Astrocyte (in vitro differentiated cells and primary cell): ENCODE measurements at regions not wholly inside any gene's neighbourhood (a gene's known extent, or its start where the extent isn't known, plus 50 kb on each side); places are given as distances from the start of the nearest gene placed in this dataset.

ENCODE experiments used
- DNase-seq: peaks from one replicate; pipeline ENCODE4 v3.0.0-alpha.2; 2010; ENCODE audit warnings: low read depth
- FAIRE-seq: peaks from 2 replicates; lab custom pipeline; 2011; peaks lifted over from hg19 to GRCh38; lab: Jason Lieb, UNC
- H2AFZ ChIP-seq: 2 replicates; pipeline ENCODE4 v1.6.0; 2012; ENCODE audit warnings: low read depth, low read length, inconsistent platforms
- H3K27ac ChIP-seq: 2 replicates; pipeline ENCODE4 v1.5.1; 2011; ENCODE audit warnings: low read depth, low read length, inconsistent platforms
- H3K27me3 ChIP-seq: 2 replicates; pipeline ENCODE4 v1.6.0; 2011; ENCODE audit warnings: low read length, inconsistent platforms; ENCODE audit not compliant: insufficient read depth
- H3K36me3 ChIP-seq: 2 replicates; pipeline ENCODE4 v1.5.1; 2011; ENCODE audit warnings: low read length, inconsistent platforms; ENCODE audit not compliant: insufficient read depth
- H3K4me1 ChIP-seq: 2 replicates; pipeline ENCODE4 v1.5.1; 2011; ENCODE audit warnings: low read length, inconsistent platforms; ENCODE audit not compliant: insufficient read depth
- H3K4me2 ChIP-seq: 2 replicates; pipeline ENCODE4 v1.6.0; 2012; ENCODE audit warnings: low read length, inconsistent platforms
- H3K4me3 ChIP-seq: 2 replicates; pipeline ENCODE4 v1.5.1; 2011; ENCODE audit warnings: low read depth, mild to moderate bottlenecking, low read length, inconsistent platforms; ENCODE audit not compliant: insufficient read depth
- H3K79me2 ChIP-seq: 2 replicates; pipeline ENCODE4 v1.6.0; 2012; ENCODE audit warnings: mild to moderate bottlenecking, low read length, inconsistent platforms; ENCODE audit not compliant: insufficient read depth
- H3K9ac ChIP-seq: 2 replicates; pipeline ENCODE4 v1.6.0; 2012; ENCODE audit warnings: mild to moderate bottlenecking, low read length, inconsistent platforms
- H3K9me3 ChIP-seq: 2 replicates; pipeline ENCODE4 v1.5.1; 2012; ENCODE audit warnings: low read depth, mild to moderate bottlenecking, low read length, inconsistent platforms; ENCODE audit not compliant: insufficient read depth
- H4K20me1 ChIP-seq: 2 replicates; pipeline ENCODE4 v1.6.0; 2012; ENCODE audit warnings: low read length, inconsistent platforms; ENCODE audit not compliant: insufficient read depth
- H3K27ac Mint-ChIP-seq: one replicate; pipeline ENCODE4 v1.8.0; 2021; ENCODE audit warnings: mild to moderate bottlenecking, mixed read lengths; ENCODE audit not compliant: unreplicated experiment
- H3K27me3 Mint-ChIP-seq: one replicate; pipeline ENCODE4 v1.8.0; 2021; ENCODE audit warnings: low read depth, mixed read lengths; ENCODE audit not compliant: unreplicated experiment
- H3K36me3 Mint-ChIP-seq: one replicate; pipeline ENCODE4 v1.8.0; 2021; ENCODE audit warnings: low read depth, mixed read lengths; ENCODE audit not compliant: unreplicated experiment
- H3K4me1 Mint-ChIP-seq: one replicate; pipeline ENCODE4 v1.8.0; 2021; ENCODE audit warnings: low read depth, mixed read lengths; ENCODE audit not compliant: unreplicated experiment
- H3K4me3 Mint-ChIP-seq: one replicate; pipeline ENCODE4 v1.8.0; 2021; ENCODE audit warnings: mild to moderate bottlenecking, moderate library complexity, mixed read lengths; ENCODE audit not compliant: unreplicated experiment
- H3K9me3 Mint-ChIP-seq: one replicate; pipeline ENCODE4 v1.8.0; 2021; ENCODE audit warnings: mild to moderate bottlenecking, mixed read lengths; ENCODE audit not compliant: unreplicated experiment
- CTCF ChIP-seq: IDR thresholded peaks from 2 replicates; pipeline ENCODE4 v1.5.1; 2011; ENCODE audit warnings: low read depth, mild to moderate bottlenecking, inconsistent platforms, low read length, moderate library complexity; ENCODE audit not compliant: insufficient read depth
- EZH2 ChIP-seq: IDR thresholded peaks from 2 replicates; pipeline ENCODE4 v1.6.1; 2012; ENCODE audit warnings: mild to moderate bottlenecking, low read length, inconsistent platforms; ENCODE audit not compliant: insufficient read depth

DNA sequence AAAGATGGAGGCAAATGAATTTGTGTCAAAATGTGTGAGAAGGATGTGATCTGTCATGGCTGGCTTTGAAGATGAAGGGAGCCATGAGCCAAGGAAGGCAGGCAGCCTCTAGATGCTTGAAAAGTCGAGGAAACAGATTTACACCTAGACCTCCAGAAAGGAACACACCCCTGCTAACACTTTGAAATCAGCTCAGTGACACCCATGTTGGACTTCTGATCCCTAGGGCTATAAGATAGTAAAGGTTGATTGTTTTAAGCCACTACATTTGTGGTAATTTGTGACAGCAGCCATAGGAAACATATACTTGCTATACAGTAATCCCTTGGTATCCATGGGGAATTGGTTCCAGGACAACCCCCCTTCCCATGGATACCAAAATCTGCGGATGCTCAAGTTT is 80.5 kb upstream of the DYRK2 start:
- DNase-seq (no peak), FAIRE-seq (no peak)
- no peak overlapping the region for H3K4me3 ChIP-seq
- no peaks in the 10 kb centered on the region for H3K4me1 ChIP-seq
- H2AFZ ChIP-seq: no peak overlapping the region
- H3K27ac ChIP-seq: no peak overlapping the region
- H3K9ac ChIP-seq: no peak overlapping the region
- no peaks in the 10 kb centered on the region for H3K27me3 ChIP-seq
- no peaks in the 10 kb centered on the region for H3K9me3 ChIP-seq
- no peaks in the 10 kb centered on the region for H4K20me1 ChIP-seq
- TF ChIP-seq EZH2 (no peak), CTCF (no peak)
- H3K36me3 ChIP-seq: no peaks in the 10 kb centered on the region
- H3K4me1 Mint-ChIP-seq: no peaks in the 10 kb centered on the region
- H3K4me2 ChIP-seq: no peak overlapping the region
- H3K4me3 Mint-ChIP-seq: no peak overlapping the region
- H3K79me2 ChIP-seq: no peaks in the 10 kb centered on the region
- H3K27me3 Mint-ChIP-seq: no peaks in the 10 kb centered on the region
- H3K27ac Mint-ChIP-seq: no peak overlapping the region
- H3K36me3 Mint-ChIP-seq: no peaks in the 10 kb centered on the region
- peaks cover 14% of the 10 kb centered on the region for H3K9me3 Mint-ChIP-seq

GRCh38 chr12:67572492-67572891 is 76.1 kb upstream of the DYRK2 start:
- no peak for FAIRE-seq

More at GRCh38 chr12:67572492-67572891, 76.1 kb upstream of the DYRK2 start:
- Histone ChIP-seq H3K4me3 (no peak overlapping the region), H3K27ac (no peak overlapping the region), H3K9ac (no peak overlapping the region), H2AFZ (no peak overlapping the region), H3K9me3 (no peaks in the 10 kb centered on the region), H3K4me2 (no peak overlapping the region), H3K27me3 (no peaks in the 10 kb centered on the region), H3K36me3 (no peaks in the 10 kb centered on the region), H4K20me1 (no peaks in the 10 kb centered on the region), H3K79me2 (no peaks in the 10 kb centered on the region), H3K4me1 (no peaks in the 10 kb centered on the region)
- no peaks in the 10 kb centered on the region for H3K27me3 Mint-ChIP-seq
- H3K9me3 Mint-ChIP-seq: peaks cover 4% of the 10 kb centered on the region
- no peak overlapping the region for H3K27ac Mint-ChIP-seq
- no peaks in the 10 kb centered on the region for H3K36me3 Mint-ChIP-seq
- TF ChIP-seq EZH2: no peak
- no peak for TF ChIP-seq CTCF
- no peak overlapping the region for H3K4me3 Mint-ChIP-seq
- no peaks in the 10 kb centered on the region for H3K4me1 Mint-ChIP-seq
- no peak for DNase-seq
